Type B pancreatic cell (in vitro differentiated cells): ENCODE measurements at regions not wholly inside any gene's neighbourhood (a gene's known extent, or its start where the extent isn't known, plus 50 kb on each side); places are given as distances from the start of the nearest gene placed in this dataset.

Experiments used
- DNase-seq: peaks from one replicate; pipeline ENCODE4 v3.0.0; 2021; ENCODE audit warnings: mixed read lengths; ENCODE audit not compliant: unreplicated experiment; ENCODE audit errors: extremely low spot score
- H3K27ac Mint-ChIP-seq: 2 replicates; pipeline ENCODE4 v1.8.0; 2021; ENCODE audit warnings: mild to moderate bottlenecking, mixed read lengths
- H3K27me3 Mint-ChIP-seq: 2 replicates; pipeline ENCODE4 v1.8.0; 2021; ENCODE audit warnings: mixed read lengths
- H3K36me3 Mint-ChIP-seq: 2 replicates; pipeline ENCODE4 v1.8.0; 2021; ENCODE audit warnings: mixed read lengths
- H3K4me1 Mint-ChIP-seq: one replicate; pipeline ENCODE4 v1.8.0; 2021; ENCODE audit warnings: mixed read lengths; ENCODE audit not compliant: unreplicated experiment
- H3K4me3 Mint-ChIP-seq: 2 replicates; pipeline ENCODE4 v1.8.0; 2021; ENCODE audit warnings: mild to moderate bottlenecking, mixed read lengths
- H3K9me3 Mint-ChIP-seq: 2 replicates; pipeline ENCODE4 v1.8.0; 2021; ENCODE audit warnings: mixed read lengths
- CTCF ChIP-seq: fragments of 200-600 bp; sonication (generic); conservative IDR thresholded peaks from 2 replicates; pipeline ENCODE4 v1.5.0; 2021; ENCODE audit warnings: antibody characterized with exemption, mild to moderate bottlenecking

GRCh38 chr7:109375823-109376222 lies 806.1 kb downstream of the DNAJB9 start:
- no peak for TF ChIP-seq CTCF
- Mint-ChIP-seq H3K9me3 (no peaks in the 10 kb centered on the region), H3K27ac (no peak overlapping the region), H3K36me3 (no peaks in the 10 kb centered on the region), H3K27me3 (no peaks in the 10 kb centered on the region), H3K4me3 (no peak overlapping the region), H3K4me1 (no peaks in the 10 kb centered on the region)
- DNase-seq: no peak

- Mint-ChIP-seq H3K4me3 (no peak overlapping the region), H3K27me3 (no peaks in the 10 kb centered on the region), H3K9me3 (no peaks in the 10 kb centered on the region), H3K36me3 (no peaks in the 10 kb centered on the region), H3K27ac (no peak overlapping the region), H3K4me1 (no peaks in the 10 kb centered on the region)
- no peak for DNase-seq
- TF ChIP-seq CTCF: no peak
Observed at GRCh38 chr7:109376576-109376975, 806.9 kb downstream of the DNAJB9 start.

GRCh38 chr7:109377076-109377884 lies 807.6 kb downstream of the DNAJB9 start:
- Mint-ChIP-seq H3K4me3 (no peak overlapping the region), H3K27ac (no peak overlapping the region), H3K9me3 (no peaks in the 10 kb centered on the region), H3K36me3 (no peaks in the 10 kb centered on the region), H3K27me3 (no peaks in the 10 kb centered on the region), H3K4me1 (no peaks in the 10 kb centered on the region)
- no peak for DNase-seq
- no peak for TF ChIP-seq CTCF

GRCh38 chr7:109386959-109387358 lies 817.3 kb downstream of the DNAJB9 start:
- TF ChIP-seq CTCF: no peak
- DNase-seq: no peak
- Mint-ChIP-seq H3K9me3 (no peaks in the 10 kb centered on the region), H3K4me3 (no peak overlapping the region), H3K27me3 (no peaks in the 10 kb centered on the region), H3K27ac (no peak overlapping the region), H3K36me3 (no peaks in the 10 kb centered on the region), H3K4me1 (no peaks in the 10 kb centered on the region)

- H3K4me1 Mint-ChIP-seq: no peaks in the 10 kb centered on the region
- TF ChIP-seq CTCF: no peak
- no peak overlapping the region for H3K27ac Mint-ChIP-seq
- H3K9me3 Mint-ChIP-seq: no peaks in the 10 kb centered on the region
- H3K36me3 Mint-ChIP-seq: no peaks in the 10 kb centered on the region
- no peaks in the 10 kb centered on the region for H3K27me3 Mint-ChIP-seq
- no peak for DNase-seq
- H3K4me3 Mint-ChIP-seq: no peak overlapping the region
Observed at GRCh38 chr7:109387530-109387929, 817.9 kb downstream of the DNAJB9 start.
